Dedifferentiated amniotic fluid mesenchymal stem cell (primary cell): ENCODE measurements at regions not wholly inside any gene's neighbourhood (a gene's known extent, or its start where the extent isn't known, plus 50 kb on each side); places are given as distances from the start of the nearest gene placed in this dataset.

Experiments used
- DNase-seq: peaks from one replicate; pipeline ENCODE4 v3.0.0-alpha.2; 2016; ENCODE audit errors: extremely low spot score

DNA sequence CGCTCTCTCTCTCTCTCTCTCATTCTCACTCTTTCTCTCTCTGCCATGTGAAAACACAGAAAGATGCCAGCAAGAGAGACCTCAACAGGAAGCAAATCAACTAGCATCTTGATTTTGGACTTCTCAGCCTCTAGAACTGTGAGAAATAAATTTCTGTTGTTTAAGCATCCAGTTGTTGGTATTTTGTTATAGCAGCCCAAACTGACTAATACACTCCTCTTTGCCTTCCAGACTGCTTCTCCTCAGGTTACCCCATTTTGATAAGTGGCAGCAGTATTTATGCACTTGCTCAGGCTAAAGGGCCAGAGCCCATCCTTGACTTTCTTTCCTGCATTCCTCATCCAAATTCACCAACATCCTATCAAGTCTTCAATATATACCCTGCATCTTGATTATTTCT, 76.6 kb upstream of the NANOGP8 start:
- no peak for DNase-seq

DNA sequence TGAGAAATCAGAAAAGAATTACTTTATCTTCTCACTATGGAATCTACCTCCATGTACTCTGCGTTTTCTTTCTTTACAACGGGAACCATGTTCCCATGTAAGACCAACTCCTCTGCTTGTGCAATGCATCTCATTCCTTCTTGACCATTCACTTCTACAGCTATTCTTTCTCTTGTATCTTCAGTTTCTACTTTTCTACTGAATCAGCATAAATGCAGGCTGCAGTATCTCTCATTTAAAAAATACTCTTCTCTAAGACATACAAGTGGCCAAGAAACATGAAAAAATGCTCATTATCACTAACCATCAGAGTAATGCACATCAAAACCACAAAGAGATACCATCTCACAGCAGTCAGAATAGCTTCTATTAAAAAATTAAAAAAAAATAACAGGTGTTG, 74.1 kb upstream of the NANOGP8 start:
- no peak for DNase-seq

DNA sequence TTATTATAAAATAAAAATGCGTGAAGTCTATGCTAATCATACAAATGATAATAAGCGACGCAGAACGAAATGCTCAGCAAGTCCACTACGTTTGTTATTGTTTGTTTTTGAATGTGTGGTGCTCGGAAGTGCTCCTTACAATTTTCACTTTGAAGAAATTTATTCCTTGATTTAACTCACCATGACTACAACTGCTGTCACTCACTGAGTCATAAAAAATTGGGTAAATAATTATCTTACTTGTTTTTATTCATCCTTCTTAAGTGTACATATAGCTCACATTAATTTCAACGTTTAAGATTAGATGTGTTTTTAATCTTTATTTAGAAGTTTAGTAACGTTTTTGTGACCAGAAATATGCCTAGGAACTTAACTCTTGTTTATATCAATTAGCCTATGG, 66.7 kb upstream of the NANOGP8 start:
- DNase-seq, result no peak

DNA sequence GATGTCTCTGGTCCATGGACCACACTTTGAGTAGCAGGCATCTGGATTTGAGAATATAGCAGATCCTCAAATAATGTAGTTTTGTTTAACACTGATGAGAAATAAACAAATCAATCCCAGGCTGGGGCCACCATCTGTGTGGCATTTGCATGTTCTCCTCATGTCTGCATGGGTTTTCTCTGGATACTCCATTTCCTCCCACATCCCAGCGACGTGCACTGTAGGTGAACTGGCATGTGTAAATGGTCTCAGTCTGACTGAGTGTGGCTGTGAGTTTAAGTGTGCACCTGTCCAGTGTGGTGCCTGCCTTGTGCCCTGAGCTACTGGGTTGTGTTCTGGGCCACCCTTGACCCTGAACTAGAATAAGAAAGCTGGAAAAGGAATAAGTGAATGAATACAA, 66.3 kb upstream of the NANOGP8 start:
- DNase-seq, result no peak

DNA sequence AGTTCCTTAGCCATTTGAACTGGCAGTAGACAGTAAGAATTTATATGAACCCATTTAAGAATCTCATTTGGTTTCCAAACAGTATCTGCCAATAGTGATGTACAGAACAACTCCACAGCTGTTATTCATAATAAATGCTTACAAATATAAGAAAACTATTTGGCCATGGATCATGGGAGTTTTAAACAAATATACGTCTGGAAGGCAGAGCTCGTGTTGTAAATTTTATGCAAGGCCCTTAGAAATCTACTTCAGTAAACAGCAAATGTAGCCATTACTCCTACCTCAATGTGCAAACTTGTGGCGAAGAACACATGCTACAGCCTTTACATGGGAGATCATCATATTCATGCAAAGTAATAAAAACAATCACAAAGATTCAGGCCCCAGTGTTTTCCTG, 65.3 kb upstream of the NANOGP8 start:
- no peak for DNase-seq

DNA sequence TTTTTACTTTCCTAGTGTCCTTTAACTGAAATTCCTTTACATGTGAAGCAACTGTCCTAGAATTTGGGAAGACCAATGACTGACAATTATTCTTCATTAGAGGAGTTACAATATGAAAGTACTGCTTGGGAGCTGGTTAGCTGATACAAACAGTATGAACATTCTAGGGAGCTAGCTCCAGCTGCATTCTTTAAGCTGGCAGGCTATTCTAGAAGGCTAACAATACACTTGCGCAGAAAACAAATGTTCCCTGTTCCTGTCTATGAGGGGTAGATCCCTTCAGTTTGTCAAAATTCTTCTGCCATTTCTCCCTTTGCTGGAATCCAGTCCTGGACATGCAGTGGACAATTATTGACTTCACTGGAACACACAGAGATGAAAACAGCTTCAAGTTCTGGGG, 60.2 kb upstream of the NANOGP8 start:
- no peak for DNase-seq

DNA sequence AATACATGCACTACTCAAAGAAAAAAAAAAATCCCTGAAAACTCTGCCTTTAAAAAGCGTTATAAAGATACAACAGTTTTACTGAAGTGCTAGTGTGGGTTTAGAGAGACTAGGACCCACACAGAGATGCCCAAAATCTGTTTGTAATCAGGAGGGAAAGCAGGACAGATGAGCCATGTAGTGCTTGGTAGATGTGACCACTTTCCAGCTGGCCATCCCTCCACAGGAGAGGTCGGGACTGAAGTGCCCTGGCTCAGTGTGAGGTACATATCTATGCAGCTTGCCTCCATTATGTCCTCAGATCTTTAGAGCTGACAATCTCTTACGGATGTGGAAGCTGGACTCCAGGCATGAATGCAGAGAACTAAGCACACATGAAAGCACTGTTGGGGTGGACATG, 57.5 kb upstream of the NANOGP8 start:
- DNase-seq, result no peak

DNA sequence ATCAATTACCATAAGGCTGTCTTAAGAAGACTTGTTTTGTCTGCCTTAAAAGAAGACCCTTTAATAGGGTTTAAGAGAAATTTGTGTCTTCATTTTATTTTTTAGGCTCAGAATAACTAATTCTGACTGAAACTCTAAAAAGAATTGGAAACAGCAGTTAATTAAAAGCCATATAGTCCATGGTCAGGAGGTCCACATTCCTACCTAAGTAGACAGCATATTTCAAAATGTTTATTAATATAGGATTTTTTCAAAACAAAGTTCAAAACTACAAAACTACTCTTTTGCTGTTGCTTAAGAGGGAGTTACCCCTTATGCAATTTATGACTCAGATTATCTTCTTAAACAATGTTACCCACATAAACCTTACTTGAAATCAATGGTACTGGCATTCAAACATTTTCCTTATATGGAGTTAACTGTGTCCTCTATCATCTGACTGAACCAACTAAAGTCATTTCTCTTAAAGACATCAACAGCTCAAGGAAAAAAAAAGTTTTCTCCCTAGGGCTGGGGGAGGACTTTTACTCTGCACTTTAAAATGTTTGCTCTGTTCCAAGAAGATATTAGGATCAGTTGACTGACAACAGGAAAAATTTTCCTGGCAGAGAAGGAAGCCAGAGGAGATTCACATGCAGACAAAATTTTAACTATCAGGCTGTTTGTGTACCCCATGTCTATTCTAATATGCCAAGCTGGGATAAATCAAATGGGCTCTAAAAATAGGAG, 56.8 kb upstream of the NANOGP8 start:
- DNase-seq, result peak; percentile 85

DNA sequence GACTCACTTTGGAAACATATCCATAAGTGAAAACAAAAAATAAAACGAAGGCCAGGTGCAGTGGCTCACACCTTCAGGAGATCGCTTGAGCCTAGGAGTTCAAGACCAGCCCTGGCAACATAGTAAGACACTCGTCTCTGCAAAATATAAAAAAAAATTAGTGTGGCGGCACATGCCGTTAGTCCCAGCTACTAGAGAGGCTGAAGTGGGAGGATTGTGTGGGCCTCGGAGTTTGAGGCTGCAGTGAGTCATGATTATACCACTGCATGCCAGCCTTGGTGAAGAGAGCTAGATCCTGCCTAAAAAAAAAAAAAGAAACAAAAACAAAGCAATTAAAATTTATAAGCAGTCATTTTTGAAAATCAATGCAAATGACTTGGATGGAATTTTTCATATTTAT, 54.7 kb upstream of the NANOGP8 start:
- no peak for DNase-seq

DNA sequence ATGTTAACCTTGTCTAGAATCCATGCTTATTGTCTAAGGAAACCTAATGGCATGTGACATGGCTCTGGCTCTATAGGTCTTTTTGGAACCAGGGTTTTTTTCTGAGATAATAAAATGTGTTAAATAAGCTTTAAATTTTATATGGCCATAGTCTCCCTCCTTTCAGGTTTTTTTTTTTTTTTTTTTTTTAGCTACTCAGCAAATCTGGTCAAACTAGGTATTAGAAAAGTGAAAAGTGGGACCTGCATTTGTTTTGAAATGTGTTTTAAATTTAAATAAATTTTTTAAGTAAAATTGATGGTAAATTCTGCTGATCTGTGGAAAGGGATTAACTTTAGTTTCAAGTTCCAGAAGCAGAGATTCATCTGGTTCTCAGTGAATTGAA, 52.1 kb upstream of the NANOGP8 start:
- DNase-seq, result no peak

DNA sequence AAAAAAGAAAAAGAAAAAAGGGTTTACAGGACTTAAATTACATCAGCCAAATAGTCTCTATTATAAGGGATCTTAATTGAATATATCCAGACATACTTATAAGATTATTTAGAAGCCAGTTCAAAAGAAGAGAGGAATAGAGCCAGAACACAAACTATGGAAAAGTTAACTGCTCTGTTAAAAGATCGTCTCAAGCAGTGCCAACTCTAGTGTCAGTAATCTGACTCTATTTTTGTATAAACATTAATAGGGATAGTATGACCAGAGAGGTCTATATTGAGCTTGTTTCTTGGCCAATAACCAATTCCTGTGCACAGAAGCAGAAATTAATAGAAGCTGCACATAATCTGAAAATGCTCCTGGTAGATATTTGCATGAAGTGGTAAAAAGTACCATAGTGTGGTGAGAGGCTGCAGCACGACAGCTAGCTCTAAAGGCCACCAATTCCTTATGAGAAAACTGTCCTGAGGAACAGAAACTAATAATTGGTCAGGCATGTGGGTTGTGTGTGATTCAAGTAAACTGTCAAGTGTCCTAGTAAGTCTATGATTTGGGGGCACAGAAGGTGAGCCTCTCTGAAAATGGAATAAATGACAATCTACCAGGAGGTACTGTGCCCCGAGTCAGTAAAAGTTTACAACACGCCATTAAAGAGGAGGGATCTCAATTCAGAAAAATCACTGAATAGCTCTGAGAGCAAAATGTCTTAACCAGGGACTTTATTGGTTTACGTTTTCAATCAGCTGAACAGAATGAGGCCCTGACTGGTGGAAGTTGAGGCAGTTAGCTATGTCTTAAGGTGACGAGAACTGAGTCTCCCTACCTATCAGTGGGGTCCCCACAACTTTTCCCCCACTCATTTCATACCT, 51.5 kb upstream of the NANOGP8 start:
- DNase-seq, result no peak
